Testis (tissue), 2 donors: ENCODE measurements at regions not wholly inside any gene's neighbourhood (a gene's known extent, or its start where the extent isn't known, plus 50 kb on each side); places are given as distances from the start of the nearest gene placed in this dataset.

Experiments
- CTCF ChIP-seq, 3 experiments: fragments of 450-650 bp in 2 of 3; fragments of 200-600 bp in 1 of 3; sonication (generic) in 1 of 3; IDR thresholded peaks; one replicate each; pipeline ENCODE4 v1.5.1; 2016 to 2019; ENCODE audit warnings: antibody characterized with exemption in 3 of 3, mild to moderate bottlenecking in 2 of 3, moderate library complexity in 1 of 3
- POLR2A ChIP-seq: fragments of 450-650 bp; IDR thresholded peaks from one replicate; pipeline ENCODE4 v1.6.1; 2017; ENCODE audit warnings: antibody characterized with exemption, mild to moderate bottlenecking, moderate library complexity

- no peak for TF ChIP-seq CTCF (IDR thresholded peaks at IDR 0.05)
- no peak for TF ChIP-seq POLR2A
Observed at GRCh38 chr4:52512291-52512690, 146.8 kb downstream of the USP46 start.
